GM23338 (cell line): ENCODE measurements at regions not wholly inside any gene's neighbourhood (a gene's known extent, or its start where the extent isn't known, plus 50 kb on each side); places are given as distances from the start of the nearest gene placed in this dataset.

Experiments
- ATAC-seq: fragments of 200-7000 bp; cut with Tn5 transposase; 3 replicates; pipeline ENCODE4 v1.9.1; 2020
- DNase-seq: peaks from one replicate; pipeline ENCODE4 v3.0.0-alpha.2; 2015; ENCODE audit warnings: low spot score
- H2AFZ ChIP-seq: fragments of 200-600 bp; sonication (generic); 2 replicates; pipeline ENCODE4 v1.8.0; 2016; ENCODE audit warnings: antibody characterized with exemption, mild to moderate bottlenecking, moderate library complexity
- H3F3A ChIP-seq: fragments of 200-600 bp; sonication (generic); replicated peaks from 2 replicates; pipeline ENCODE4 v1.8.0; 2017; ENCODE audit warnings: antibody characterized with exemption, mixed run types, low read depth
- H3K27ac ChIP-seq: fragments of 200-600 bp; sonication (generic); 2 replicates; pipeline ENCODE4 v1.6.1; 2016; ENCODE audit warnings: low read depth
- H3K27me3 ChIP-seq: fragments of 200-600 bp; sonication (generic); 2 replicates; pipeline ENCODE4 v1.8.0; 2016; ENCODE audit warnings: mild to moderate bottlenecking, mixed run types, moderate library complexity; ENCODE audit not compliant: insufficient read depth
- H3K36me3 ChIP-seq: fragments of 200-600 bp; sonication (generic); 2 replicates; pipeline ENCODE4 v1.8.0; 2016; ENCODE audit warnings: mild to moderate bottlenecking; ENCODE audit not compliant: insufficient read depth
- H3K4me1 ChIP-seq: fragments of 200-600 bp; sonication (generic); 2 replicates; pipeline ENCODE4 v1.8.0; 2016; ENCODE audit warnings: mild to moderate bottlenecking, moderate library complexity; ENCODE audit not compliant: insufficient read depth
- H3K4me2 ChIP-seq: fragments of 200-600 bp; sonication (generic); 2 replicates; pipeline ENCODE4 v1.7.1; 2017; ENCODE audit warnings: mixed run types
- H3K4me3 ChIP-seq: fragments of 200-600 bp; sonication (generic); 2 replicates; pipeline ENCODE4 v1.6.1; 2016; ENCODE audit warnings: mixed run types
- H3K79me2 ChIP-seq: fragments of 200-600 bp; sonication (generic); replicated peaks from 2 replicates; pipeline ENCODE4 v1.8.0; 2017; ENCODE audit warnings: mild to moderate bottlenecking; ENCODE audit not compliant: insufficient read depth
- H3K9me2 ChIP-seq: fragments of 200-600 bp; sonication (generic); 2 replicates; pipeline ENCODE4 v1.8.0; 2017; ENCODE audit not compliant: insufficient read depth
- H4K20me1 ChIP-seq: fragments of 200-600 bp; sonication (generic); replicated peaks from 2 replicates; pipeline ENCODE4 v1.8.0; 2017; ENCODE audit warnings: mild to moderate bottlenecking; ENCODE audit not compliant: insufficient read depth
- H3K27ac Mint-ChIP-seq: 2 replicates; pipeline ENCODE4 v1.8.0; 2020; ENCODE audit warnings: inconsistent platforms, mild to moderate bottlenecking, moderate library complexity, mixed read lengths
- H3K27me3 Mint-ChIP-seq: 3 replicates; pipeline ENCODE4 v1.8.0; 2022; ENCODE audit warnings: low read depth, mild to moderate bottlenecking, moderate library complexity, mixed read lengths, inconsistent platforms; ENCODE audit not compliant: insufficient read depth, poor library complexity
- H3K36me3 Mint-ChIP-seq: 3 replicates; pipeline ENCODE4 v1.8.0; 2021; ENCODE audit warnings: low read depth, mild to moderate bottlenecking, inconsistent platforms, moderate library complexity, mixed read lengths
- H3K4me1 Mint-ChIP-seq: 3 replicates; pipeline ENCODE4 v1.8.0; 2020; ENCODE audit warnings: mild to moderate bottlenecking, inconsistent platforms, mixed read lengths
- H3K4me3 Mint-ChIP-seq: 3 replicates; pipeline ENCODE4 v1.8.0; 2021; ENCODE audit warnings: moderate library complexity, mild to moderate bottlenecking, inconsistent platforms, mixed read lengths
- H3K9me3 Mint-ChIP-seq: 3 replicates; pipeline ENCODE4 v1.8.0; 2020; ENCODE audit warnings: moderate library complexity, mild to moderate bottlenecking, inconsistent platforms, mixed read lengths
- CREB1 ChIP-seq: fragments of 250-450 bp; sonication (Bioruptor Pico); IDR thresholded peaks from 2 replicates; pipeline ENCODE4 v1.5.0; 2020; ENCODE audit warnings: low read depth, mild to moderate bottlenecking, moderate library complexity
- EZH2 ChIP-seq: fragments of 200-600 bp; sonication (generic); IDR thresholded peaks from one replicate; pipeline ENCODE4 v1.8.0; 2017; ENCODE audit warnings: antibody characterized with exemption, mild to moderate bottlenecking, low read depth; ENCODE audit not compliant: unreplicated experiment
- EZH2phosphoT487 ChIP-seq: fragments of 200-600 bp; sonication (generic); IDR thresholded peaks from one replicate; pipeline ENCODE4 v1.8.1; 2018; ENCODE audit warnings: antibody characterized with exemption; ENCODE audit not compliant: unreplicated experiment
- JUNB ChIP-seq: IDR thresholded peaks from one replicate; pipeline ENCODE4 v1.6.1; 2016; ENCODE audit warnings: antibody characterized with exemption; ENCODE audit not compliant: unreplicated experiment
- NANOG ChIP-seq: IDR thresholded peaks from 2 replicates; pipeline ENCODE4 v1.6.1; 2016; ENCODE audit warnings: antibody characterized with exemption, borderline replicate concordance
- POLR2AphosphoS5 ChIP-seq: IDR thresholded peaks from 2 replicates; pipeline ENCODE4 v1.6.1; 2016; ENCODE audit warnings: antibody characterized with exemption, low read depth
- STAT1 ChIP-seq: IDR thresholded peaks from one replicate; pipeline ENCODE4 v1.6.1; 2016; ENCODE audit warnings: antibody characterized with exemption; ENCODE audit not compliant: unreplicated experiment
- ZNF114 ChIP-seq: fragments of 250-450 bp; sonication (Bioruptor Pico); IDR thresholded peaks from 2 replicates; pipeline ENCODE4 v1.5.0; 2020; ENCODE audit warnings: mild to moderate bottlenecking, moderate library complexity
- ZNF331 ChIP-seq: fragments of 250-450 bp; sonication (Bioruptor Pico); IDR thresholded peaks from 2 replicates; pipeline ENCODE4 v1.5.0; 2020; ENCODE audit warnings: low read depth, mild to moderate bottlenecking, moderate library complexity
- TF ChIP-seq, protein P1 (sequence below): IDR thresholded peaks from one replicate; pipeline ENCODE4 v1.6.1; 2018; ENCODE audit warnings: antibody characterized with exemption; ENCODE audit not compliant: unreplicated experiment
- TF ChIP-seq, protein P2 (sequence below), 2 experiments: fragments of 200-600 bp in 1 of 2; sonication (generic) in 1 of 2; conservative IDR thresholded peaks; 2 replicates each; pipeline versions ENCODE4 v1.5.1 to v1.6.1; 2016 to 2017; ENCODE audit warnings: antibody characterized with exemption in 2 of 2, low read depth in 2 of 2, mild to moderate bottlenecking in 2 of 2, moderate library complexity in 1 of 2
- TF ChIP-seq, protein P3 (sequence below): IDR thresholded peaks from 2 replicates; pipeline ENCODE4 v1.6.1; 2016; ENCODE audit warnings: antibody characterized with exemption
- TF ChIP-seq, protein P4 (sequence below): fragments of 250-450 bp; sonication (Bioruptor Pico); IDR thresholded peaks from 2 replicates; pipeline ENCODE4 v1.5.0; 2020; ENCODE audit warnings: mild to moderate bottlenecking, moderate library complexity

GRCh38 chr12:45665941-45666340 is 63.6 kb upstream of the ARID2 start:
- H3K4me1 ChIP-seq = peaks cover 8% of the 10 kb centered on the region; the same call in 1 of the 2 replicates
- H3K4me2 ChIP-seq = no peak overlapping the region
- no peaks in the 10 kb centered on the region for H3K36me3 ChIP-seq
- no peak for TF ChIP-seq CREB1 (CRISPR knock-in tag)
- no peak for TF ChIP-seq EZH2phosphoT487
- TF ChIP-seq ZNF114 (CRISPR knock-in tag) = no peak
- TF ChIP-seq NANOG = no peak
- no peak for TF ChIP-seq POLR2AphosphoS5
- TF ChIP-seq JUNB = no peak
- no peak for TF ChIP-seq EZH2
- TF ChIP-seq, protein P1, sequence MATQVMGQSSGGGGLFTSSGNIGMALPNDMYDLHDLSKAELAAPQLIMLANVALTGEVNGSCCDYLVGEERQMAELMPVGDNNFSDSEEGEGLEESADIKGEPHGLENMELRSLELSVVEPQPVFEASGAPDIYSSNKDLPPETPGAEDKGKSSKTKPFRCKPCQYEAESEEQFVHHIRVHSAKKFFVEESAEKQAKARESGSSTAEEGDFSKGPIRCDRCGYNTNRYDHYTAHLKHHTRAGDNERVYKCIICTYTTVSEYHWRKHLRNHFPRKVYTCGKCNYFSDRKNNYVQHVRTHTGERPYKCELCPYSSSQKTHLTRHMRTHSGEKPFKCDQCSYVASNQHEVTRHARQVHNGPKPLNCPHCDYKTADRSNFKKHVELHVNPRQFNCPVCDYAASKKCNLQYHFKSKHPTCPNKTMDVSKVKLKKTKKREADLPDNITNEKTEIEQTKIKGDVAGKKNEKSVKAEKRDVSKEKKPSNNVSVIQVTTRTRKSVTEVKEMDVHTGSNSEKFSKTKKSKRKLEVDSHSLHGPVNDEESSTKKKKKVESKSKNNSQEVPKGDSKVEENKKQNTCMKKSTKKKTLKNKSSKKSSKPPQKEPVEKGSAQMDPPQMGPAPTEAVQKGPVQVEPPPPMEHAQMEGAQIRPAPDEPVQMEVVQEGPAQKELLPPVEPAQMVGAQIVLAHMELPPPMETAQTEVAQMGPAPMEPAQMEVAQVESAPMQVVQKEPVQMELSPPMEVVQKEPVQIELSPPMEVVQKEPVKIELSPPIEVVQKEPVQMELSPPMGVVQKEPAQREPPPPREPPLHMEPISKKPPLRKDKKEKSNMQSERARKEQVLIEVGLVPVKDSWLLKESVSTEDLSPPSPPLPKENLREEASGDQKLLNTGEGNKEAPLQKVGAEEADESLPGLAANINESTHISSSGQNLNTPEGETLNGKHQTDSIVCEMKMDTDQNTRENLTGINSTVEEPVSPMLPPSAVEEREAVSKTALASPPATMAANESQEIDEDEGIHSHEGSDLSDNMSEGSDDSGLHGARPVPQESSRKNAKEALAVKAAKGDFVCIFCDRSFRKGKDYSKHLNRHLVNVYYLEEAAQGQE = no peak
- TF ChIP-seq STAT1 = no peak
- TF ChIP-seq, protein P2, sequence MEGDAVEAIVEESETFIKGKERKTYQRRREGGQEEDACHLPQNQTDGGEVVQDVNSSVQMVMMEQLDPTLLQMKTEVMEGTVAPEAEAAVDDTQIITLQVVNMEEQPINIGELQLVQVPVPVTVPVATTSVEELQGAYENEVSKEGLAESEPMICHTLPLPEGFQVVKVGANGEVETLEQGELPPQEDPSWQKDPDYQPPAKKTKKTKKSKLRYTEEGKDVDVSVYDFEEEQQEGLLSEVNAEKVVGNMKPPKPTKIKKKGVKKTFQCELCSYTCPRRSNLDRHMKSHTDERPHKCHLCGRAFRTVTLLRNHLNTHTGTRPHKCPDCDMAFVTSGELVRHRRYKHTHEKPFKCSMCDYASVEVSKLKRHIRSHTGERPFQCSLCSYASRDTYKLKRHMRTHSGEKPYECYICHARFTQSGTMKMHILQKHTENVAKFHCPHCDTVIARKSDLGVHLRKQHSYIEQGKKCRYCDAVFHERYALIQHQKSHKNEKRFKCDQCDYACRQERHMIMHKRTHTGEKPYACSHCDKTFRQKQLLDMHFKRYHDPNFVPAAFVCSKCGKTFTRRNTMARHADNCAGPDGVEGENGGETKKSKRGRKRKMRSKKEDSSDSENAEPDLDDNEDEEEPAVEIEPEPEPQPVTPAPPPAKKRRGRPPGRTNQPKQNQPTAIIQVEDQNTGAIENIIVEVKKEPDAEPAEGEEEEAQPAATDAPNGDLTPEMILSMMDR (conservative IDR thresholded peaks at IDR 0.05; ENCODE audit: low read depth in 2 of 2) = no peak
- TF ChIP-seq, protein P3, sequence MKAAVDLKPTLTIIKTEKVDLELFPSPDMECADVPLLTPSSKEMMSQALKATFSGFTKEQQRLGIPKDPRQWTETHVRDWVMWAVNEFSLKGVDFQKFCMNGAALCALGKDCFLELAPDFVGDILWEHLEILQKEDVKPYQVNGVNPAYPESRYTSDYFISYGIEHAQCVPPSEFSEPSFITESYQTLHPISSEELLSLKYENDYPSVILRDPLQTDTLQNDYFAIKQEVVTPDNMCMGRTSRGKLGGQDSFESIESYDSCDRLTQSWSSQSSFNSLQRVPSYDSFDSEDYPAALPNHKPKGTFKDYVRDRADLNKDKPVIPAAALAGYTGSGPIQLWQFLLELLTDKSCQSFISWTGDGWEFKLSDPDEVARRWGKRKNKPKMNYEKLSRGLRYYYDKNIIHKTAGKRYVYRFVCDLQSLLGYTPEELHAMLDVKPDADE = no peak
- TF ChIP-seq ZNF331 = no peak
- TF ChIP-seq, protein P4, sequence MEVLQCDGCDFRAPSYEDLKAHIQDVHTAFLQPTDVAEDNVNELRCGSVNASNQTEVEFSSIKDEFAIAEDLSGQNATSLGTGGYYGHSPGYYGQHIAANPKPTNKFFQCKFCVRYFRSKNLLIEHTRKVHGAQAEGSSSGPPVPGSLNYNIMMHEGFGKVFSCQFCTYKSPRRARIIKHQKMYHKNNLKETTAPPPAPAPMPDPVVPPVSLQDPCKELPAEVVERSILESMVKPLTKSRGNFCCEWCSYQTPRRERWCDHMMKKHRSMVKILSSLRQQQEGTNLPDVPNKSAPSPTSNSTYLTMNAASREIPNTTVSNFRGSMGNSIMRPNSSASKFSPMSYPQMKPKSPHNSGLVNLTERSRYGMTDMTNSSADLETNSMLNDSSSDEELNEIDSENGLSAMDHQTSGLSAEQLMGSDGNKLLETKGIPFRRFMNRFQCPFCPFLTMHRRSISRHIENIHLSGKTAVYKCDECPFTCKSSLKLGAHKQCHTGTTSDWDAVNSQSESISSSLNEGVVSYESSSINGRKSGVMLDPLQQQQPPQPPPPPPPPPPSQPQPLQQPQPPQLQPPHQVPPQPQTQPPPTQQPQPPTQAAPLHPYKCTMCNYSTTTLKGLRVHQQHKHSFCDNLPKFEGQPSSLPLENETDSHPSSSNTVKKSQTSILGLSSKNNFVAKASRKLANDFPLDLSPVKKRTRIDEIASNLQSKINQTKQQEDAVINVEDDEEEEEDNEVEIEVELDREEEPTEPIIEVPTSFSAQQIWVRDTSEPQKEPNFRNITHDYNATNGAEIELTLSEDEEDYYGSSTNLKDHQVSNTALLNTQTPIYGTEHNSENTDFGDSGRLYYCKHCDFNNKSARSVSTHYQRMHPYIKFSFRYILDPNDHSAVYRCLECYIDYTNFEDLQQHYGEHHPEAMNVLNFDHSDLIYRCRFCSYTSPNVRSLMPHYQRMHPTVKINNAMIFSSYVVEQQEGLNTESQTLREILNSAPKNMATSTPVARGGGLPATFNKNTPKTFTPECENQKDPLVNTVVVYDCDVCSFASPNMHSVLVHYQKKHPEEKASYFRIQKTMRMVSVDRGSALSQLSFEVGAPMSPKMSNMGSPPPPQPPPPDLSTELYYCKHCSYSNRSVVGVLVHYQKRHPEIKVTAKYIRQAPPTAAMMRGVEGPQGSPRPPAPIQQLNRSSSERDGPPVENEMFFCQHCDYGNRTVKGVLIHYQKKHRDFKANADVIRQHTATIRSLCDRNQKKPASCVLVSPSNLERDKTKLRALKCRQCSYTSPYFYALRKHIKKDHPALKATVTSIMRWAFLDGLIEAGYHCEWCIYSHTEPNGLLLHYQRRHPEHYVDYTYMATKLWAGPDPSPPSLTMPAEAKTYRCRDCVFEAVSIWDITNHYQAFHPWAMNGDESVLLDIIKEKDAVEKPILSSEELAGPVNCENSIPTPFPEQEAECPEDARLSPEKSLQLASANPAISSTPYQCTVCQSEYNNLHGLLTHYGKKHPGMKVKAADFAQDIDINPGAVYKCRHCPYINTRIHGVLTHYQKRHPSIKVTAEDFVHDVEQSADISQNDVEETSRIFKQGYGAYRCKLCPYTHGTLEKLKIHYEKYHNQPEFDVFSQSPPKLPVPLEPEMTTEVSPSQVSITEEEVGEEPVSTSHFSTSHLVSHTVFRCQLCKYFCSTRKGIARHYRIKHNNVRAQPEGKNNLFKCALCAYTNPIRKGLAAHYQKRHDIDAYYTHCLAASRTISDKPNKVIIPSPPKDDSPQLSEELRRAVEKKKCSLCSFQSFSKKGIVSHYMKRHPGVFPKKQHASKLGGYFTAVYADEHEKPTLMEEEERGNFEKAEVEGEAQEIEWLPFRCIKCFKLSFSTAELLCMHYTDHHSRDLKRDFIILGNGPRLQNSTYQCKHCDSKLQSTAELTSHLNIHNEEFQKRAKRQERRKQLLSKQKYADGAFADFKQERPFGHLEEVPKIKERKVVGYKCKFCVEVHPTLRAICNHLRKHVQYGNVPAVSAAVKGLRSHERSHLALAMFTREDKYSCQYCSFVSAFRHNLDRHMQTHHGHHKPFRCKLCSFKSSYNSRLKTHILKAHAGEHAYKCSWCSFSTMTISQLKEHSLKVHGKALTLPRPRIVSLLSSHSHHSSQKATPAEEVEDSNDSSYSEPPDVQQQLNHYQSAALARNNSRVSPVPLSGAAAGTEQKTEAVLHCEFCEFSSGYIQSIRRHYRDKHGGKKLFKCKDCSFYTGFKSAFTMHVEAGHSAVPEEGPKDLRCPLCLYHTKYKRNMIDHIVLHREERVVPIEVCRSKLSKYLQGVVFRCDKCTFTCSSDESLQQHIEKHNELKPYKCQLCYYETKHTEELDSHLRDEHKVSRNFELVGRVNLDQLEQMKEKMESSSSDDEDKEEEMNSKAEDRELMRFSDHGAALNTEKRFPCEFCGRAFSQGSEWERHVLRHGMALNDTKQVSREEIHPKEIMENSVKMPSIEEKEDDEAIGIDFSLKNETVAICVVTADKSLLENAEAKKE (CRISPR knock-in tag) = no peak
- no peak overlapping the region for H3K27ac Mint-ChIP-seq
- H3K4me3 Mint-ChIP-seq = no peak overlapping the region
- no peak for ATAC-seq
- H3K4me3 ChIP-seq = no peak overlapping the region
- H3K4me1 Mint-ChIP-seq = peaks cover 6% of the 10 kb centered on the region; the same call in 2 of the 3 replicates
- no peak overlapping the region for H2AFZ ChIP-seq
- no peak for DNase-seq
- H3K27ac ChIP-seq = no peak overlapping the region
- H3K9me2 ChIP-seq = no peaks in the 10 kb centered on the region
- H3K27me3 ChIP-seq = no peaks in the 10 kb centered on the region
- no peaks in the 10 kb centered on the region for H3K36me3 Mint-ChIP-seq
- no peaks in the 10 kb centered on the region for H4K20me1 ChIP-seq
- peaks cover 1% of the 10 kb centered on the region for H3K27me3 Mint-ChIP-seq
- H3K79me2 ChIP-seq = no peaks in the 10 kb centered on the region
- H3K9me3 Mint-ChIP-seq = no peaks in the 10 kb centered on the region
- no peaks in the 10 kb centered on the region for H3F3A ChIP-seq
